DMS79 (cell line): ENCODE measurements at regions not wholly inside any gene's neighbourhood (a gene's known extent, or its start where the extent isn't known, plus 50 kb on each side); places are given as distances from the start of the nearest gene placed in this dataset.

ENCODE experiments used
- DNase-seq: peaks from one replicate; lab custom pipeline; 2025; lab: John Stamatoyannopoulos, UW

GRCh38 chr2:151083856-151084795 is 177.5 kb downstream of the RBM43 start:
- no peak for DNase-seq

- no peak for DNase-seq
These were observed 182.8 kb downstream of the RBM43 start for GRCh38 chr2:151078889-151079288.

GRCh38 chr2:151071906-151072305 is 189.8 kb downstream of the RBM43 start:
- DNase-seq: no peak

GRCh38 chr2:151071382-151071781 is 190.3 kb downstream of the RBM43 start:
- no peak for DNase-seq

- no peak for DNase-seq
These were observed 191.4 kb downstream of the RBM43 start for GRCh38 chr2:151070253-151070652.

- no peak for DNase-seq
These were observed 193.8 kb downstream of the RBM43 start for GRCh38 chr2:151067658-151068369.

GRCh38 chr2:151063271-151063670 is 198.4 kb downstream of the RBM43 start:
- peak; percentile 52 for DNase-seq

- DNase-seq: no peak
These were observed 201.4 kb downstream of the RBM43 start for GRCh38 chr2:151060287-151060686.

GRCh38 chr2:151056870-151057269 is 204.8 kb downstream of the RBM43 start:
- no peak for DNase-seq

- DNase-seq: no peak
These were observed 208.0 kb downstream of the RBM43 start for GRCh38 chr2:151053661-151053990.

GRCh38 chr2:151052850-151053660 is 208.6 kb downstream of the RBM43 start:
- no peak for DNase-seq

- DNase-seq: no peak
These were observed 210.0 kb downstream of the RBM43 start for GRCh38 chr2:151051574-151052220.

- DNase-seq: no peak
These were observed 211.9 kb downstream of the RBM43 start for GRCh38 chr2:151049746-151050145.

GRCh38 chr2:151048331-151049054 is 213.2 kb downstream of the RBM43 start:
- no peak for DNase-seq

GRCh38 chr2:151043484-151043883 is 218.2 kb downstream of the RBM43 start:
- no peak for DNase-seq

- DNase-seq: no peak
These were observed 218.7 kb downstream of the RBM43 start for GRCh38 chr2:151042964-151043363.

- DNase-seq: no peak
These were observed 221.6 kb downstream of the RBM43 start for GRCh38 chr2:151040039-151040438.

- DNase-seq: no peak
These were observed 223.1 kb downstream of the RBM43 start for GRCh38 chr2:151038516-151038915.

- DNase-seq: no peak
These were observed 224.2 kb downstream of the RBM43 start for GRCh38 chr2:151037434-151037833.

GRCh38 chr2:151033271-151034248 is 228.1 kb downstream of the RBM43 start:
- no peak for DNase-seq
